IMR-90 (cell line): ENCODE measurements at regions not wholly inside any gene's neighbourhood (a gene's known extent, or its start where the extent isn't known, plus 50 kb on each side); places are given as distances from the start of the nearest gene placed in this dataset.

Source experiments
- ATAC-seq: fragments of 200-7000 bp; cut with Tn5 transposase; 2 replicates; pipeline ENCODE4 v1.9.1; 2020; ENCODE audit warnings: low read depth, mild to moderate bottlenecking, moderate library complexity
- BruUV-seq: library from RNA; stranded (reverse); fragments of 400-500 nt; replicated peaks from 2 replicates; lab custom pipeline; 2021; lab: Mats Ljungman, UMichigan
- CTCF ChIA-PET: fragments of 300-600 bp; formaldehyde crosslinking; extraction: SDS; loops from one replicate; lab custom pipeline; 2021; ENCODE audit warnings: antibody characterized with exemption; lab: Yijun Ruan, JAX
- POLR2A ChIA-PET: fragments of 300-600 bp; sonication (Branson Sonifier 250); formaldehyde crosslinking; loops from one replicate; lab custom pipeline; 2022; ENCODE audit warnings: antibody characterized with exemption; ENCODE audit not compliant: unreplicated experiment; lab: Charles Lee
- DNase-seq: peaks from one replicate; pipeline ENCODE4 v3.0.0; 2013
- H2AFZ ChIP-seq: replicated peaks from 2 replicates; pipeline ENCODE3; 2013; ENCODE audit warnings: low read length, mild to moderate bottlenecking; ENCODE audit not compliant: poor library complexity
- H2AK5ac ChIP-seq: 2 replicates; pipeline ENCODE4 v1.6.1; 2013; ENCODE audit warnings: low read depth, low read length, inconsistent platforms
- H2AK9ac ChIP-seq: replicated peaks from 2 replicates; pipeline ENCODE3; 2013; ENCODE audit warnings: mild to moderate bottlenecking, low read depth, low read length, moderate library complexity; ENCODE audit not compliant: poor library complexity
- H2BK120ac ChIP-seq: 2 replicates; pipeline ENCODE4 v1.6.1; 2013; ENCODE audit warnings: low read depth, low read length, inconsistent platforms
- H2BK15ac ChIP-seq: 3 replicates; pipeline ENCODE4 v1.6.1; 2013; ENCODE audit warnings: low read depth, low read length, inconsistent platforms
- H2BK20ac ChIP-seq: 2 replicates; pipeline ENCODE4 v1.6.1; 2013; ENCODE audit warnings: low read depth, mild to moderate bottlenecking, inconsistent platforms, low read length, moderate library complexity
- H2BK5ac ChIP-seq: 2 replicates; pipeline ENCODE4 v1.6.1; 2013; ENCODE audit warnings: mild to moderate bottlenecking, low read depth, low read length, inconsistent platforms; ENCODE audit not compliant: poor library complexity, severe bottlenecking
- H3K14ac ChIP-seq: replicated peaks from 2 replicates; pipeline ENCODE4 v1.6.1; 2013; ENCODE audit warnings: low read depth, low read length, inconsistent platforms
- H3K18ac ChIP-seq: 2 replicates; pipeline ENCODE4 v1.6.1; 2013; ENCODE audit warnings: low read depth, low read length, control low read depth
- H3K23ac ChIP-seq: 2 replicates; pipeline ENCODE4 v1.6.1; 2013; ENCODE audit warnings: low read depth, low read length, inconsistent platforms
- H3K27ac ChIP-seq: 2 replicates; pipeline ENCODE4 v1.5.1; 2013; ENCODE audit warnings: mild to moderate bottlenecking, control low read depth, low read length; ENCODE audit not compliant: insufficient read depth
- H3K27me3 ChIP-seq: 2 replicates; pipeline ENCODE4 v1.6.1; 2013; ENCODE audit warnings: low read length; ENCODE audit not compliant: control insufficient read depth, insufficient read depth
- H3K36me3 ChIP-seq: 2 replicates; pipeline ENCODE4 v1.6.1; 2013; ENCODE audit warnings: low read length, mixed read lengths; ENCODE audit not compliant: control insufficient read depth, insufficient read depth
- H3K4ac ChIP-seq: 2 replicates; pipeline ENCODE4 v1.6.1; 2013; ENCODE audit warnings: low read depth, low read length, inconsistent platforms
- H3K4me1 ChIP-seq: 2 replicates; pipeline ENCODE4 v1.6.1; 2013; ENCODE audit warnings: low read length, mixed read lengths; ENCODE audit not compliant: control insufficient read depth, insufficient read depth
- H3K4me2 ChIP-seq: 2 replicates; pipeline ENCODE4 v1.6.1; 2013; ENCODE audit warnings: low read depth, mild to moderate bottlenecking, control low read depth, low read length, moderate library complexity
- H3K4me3 ChIP-seq: 2 replicates; pipeline ENCODE4 v1.5.1; 2013; ENCODE audit warnings: low read depth, mild to moderate bottlenecking, control low read depth, low read length, moderate library complexity; ENCODE audit not compliant: insufficient read depth
- H3K56ac ChIP-seq: 2 replicates; pipeline ENCODE4 v1.6.1; 2013; ENCODE audit warnings: low read length, inconsistent platforms; ENCODE audit not compliant: insufficient read depth; ENCODE audit errors: extremely low read depth
- H3K79me1 ChIP-seq, 2 experiments: 2 replicates each; pipeline ENCODE4 v1.6.1; 2013; ENCODE audit warnings: low read length in 2 of 2, inconsistent platforms in 1 of 2, low read depth in 1 of 2
- H3K9ac ChIP-seq: 2 replicates; pipeline ENCODE4 v1.6.1; 2013; ENCODE audit warnings: low read depth, low read length, control low read depth
- H3K9me1 ChIP-seq: 2 replicates; pipeline ENCODE4 v1.6.1; 2013; ENCODE audit warnings: low read length, inconsistent platforms; ENCODE audit not compliant: insufficient read depth
- H3K9me3 ChIP-seq: 2 replicates; pipeline ENCODE4 v1.6.1; 2013; ENCODE audit warnings: low read length; ENCODE audit not compliant: control insufficient read depth, insufficient read depth
- H4K20me1 ChIP-seq: 2 replicates; pipeline ENCODE4 v1.6.1; 2013; ENCODE audit warnings: low read length, inconsistent platforms; ENCODE audit not compliant: insufficient read depth
- H4K5ac ChIP-seq: 2 replicates; pipeline ENCODE4 v1.6.1; 2013; ENCODE audit warnings: mild to moderate bottlenecking, low read depth, low read length, control low read depth
- H4K8ac ChIP-seq, 2 experiments: 2 replicates each; pipeline ENCODE4 v1.6.1; 2013; ENCODE audit warnings: low read depth in 2 of 2, low read length in 2 of 2, control low read depth in 1 of 2, inconsistent platforms in 1 of 2
- H4K91ac ChIP-seq: 2 replicates; pipeline ENCODE4 v1.6.1; 2013; ENCODE audit warnings: low read depth, low read length, inconsistent platforms; ENCODE audit not compliant: insufficient read depth
- CTCF ChIP-seq: conservative IDR thresholded peaks from 2 replicates; pipeline ENCODE4 v1.5.1; 2012; ENCODE audit warnings: mild to moderate bottlenecking, low read depth, low read length, improper control_type of control experiment
- MXI1 ChIP-seq: IDR thresholded peaks from 2 replicates; pipeline ENCODE4 v1.6.1; 2012; ENCODE audit warnings: low read depth, mild to moderate bottlenecking, low read length, moderate library complexity, borderline replicate concordance
- RAD21 ChIP-seq: IDR thresholded peaks from 2 replicates; pipeline ENCODE4 v1.6.1; 2012; ENCODE audit warnings: low read length, improper control_type of control experiment
- RFX5 ChIP-seq: IDR thresholded peaks from 2 replicates; pipeline ENCODE4 v1.8.0; 2012; ENCODE audit warnings: low read depth, mild to moderate bottlenecking, low read length, moderate library complexity
- WGBS, 2 experiments: methylation state at CpG; one replicate each; pipeline versions ENCODE4 v1.1.5 to v1.1.7; 2013; ENCODE audit warnings: missing lambda C conversion rate in 2 of 2; ENCODE audit not compliant: insufficient read length in 1 of 2; ENCODE audit errors: extremely low coverage in 2 of 2; 5-methylcytosine and 5-hydroxymethylcytosine counted together
- dilution Hi-C: fragments of 300-500 bp; cut with HindIII; formaldehyde crosslinking; loops from one replicate; pipeline ENCODE4 v1.14.3; 2018; ENCODE audit warnings: low sequenced_read_pairs; ENCODE audit not compliant: unreplicated experiment
- in situ Hi-C: fragments of 300-500 bp; cut with MboI; formaldehyde crosslinking; loops from 3 replicates; pipeline ENCODE4 v1.14.3; 2019; ENCODE audit warnings: low sequenced_read_pairs, inconsistent platforms, mixed read lengths
- intact Hi-C: fragments of 100-400 bp; cut with micrococcal nuclease; formaldehyde crosslinking; loops from 2 replicates; pipeline ENCODE4 v1.10.0; 2022

- Histone ChIP-seq H2BK120ac (no peak overlapping the region), H3K27me3 (no peaks in the 10 kb centered on the region), H3K18ac (no peak overlapping the region), H3K4me1 (no peaks in the 10 kb centered on the region), H4K20me1 (no peaks in the 10 kb centered on the region), H2AK5ac (no peak overlapping the region), H3K9me1 (no peaks in the 10 kb centered on the region), H3K36me3 (no peaks in the 10 kb centered on the region), H4K5ac (no peak overlapping the region), H3K4me3 (no peak overlapping the region), H4K8ac (no peak overlapping the region), H3K14ac (no peak overlapping the region), H2AFZ (no peak overlapping the region), H3K9me3 (no peaks in the 10 kb centered on the region), H2AK9ac (no peak overlapping the region), H3K9ac (no peak overlapping the region), H2BK20ac (no peak overlapping the region), H3K56ac (no peak overlapping the region), H3K4me2 (no peak overlapping the region), H4K91ac (no peak overlapping the region), H3K79me1 (no peaks in the 10 kb centered on the region), H2BK15ac (no peak overlapping the region), H2BK5ac (no peak overlapping the region), H3K23ac (no peak overlapping the region), H3K4ac (no peak overlapping the region), H3K27ac (no peak overlapping the region)
- ATAC-seq: no peak
- in situ Hi-C loops: no loop called here
- DNase-seq: no peak
- no TSS peak for BruUV-seq
- TF ChIP-seq RFX5 (no peak), CTCF (no peak), RAD21 (no peak), MXI1 (no peak)
- WGBS, 2 experiments: no CpG with 5 or more reads among the region's 10 CpGs
- dilution Hi-C loops: no loop called here
- intact Hi-C loops: no loop called here
- CTCF ChIA-PET: no interaction called here
- POLR2A ChIA-PET: no interaction called here
Measured at GRCh38 chr11:131311776-131312514, 58.5 kb upstream of the NTM start.
